Transverse colon (tissue), 4 donors: ENCODE measurements at regions not wholly inside any gene's neighbourhood (a gene's known extent, or its start where the extent isn't known, plus 50 kb on each side); places are given as distances from the start of the nearest gene placed in this dataset.

Experiments
- EP300 ChIP-seq: sonication (generic); formaldehyde crosslinking; IDR thresholded peaks from one replicate; pipeline ENCODE4 v1.6.1; 2017; ENCODE audit warnings: antibody characterized with exemption, low read depth
- POLR2A ChIP-seq: fragments of 450-650 bp; IDR thresholded peaks from one replicate; pipeline ENCODE4 v1.6.1; 2016; ENCODE audit warnings: antibody characterized with exemption, mild to moderate bottlenecking, moderate library complexity
- POLR2AphosphoS5 ChIP-seq, 3 donors: sonication (generic); formaldehyde crosslinking; IDR thresholded peaks; one replicate each; pipeline ENCODE4 v1.6.1; 2016; ENCODE audit warnings: antibody characterized with exemption in 3 of 3
- TF ChIP-seq, protein P1 (sequence below), 5 experiments: fragments of 200-600 bp in 3 of 5; fragments of 450-650 bp in 2 of 5; sonication (generic) in 3 of 5; IDR thresholded peaks; 1 replicate in 2 of 5; 2 replicates in 3 of 5; pipeline ENCODE4 v1.5.1; 2016 to 2017; ENCODE audit warnings: antibody characterized with exemption in 5 of 5, inconsistent platforms in 3 of 5, mild to moderate bottlenecking in 2 of 5, moderate library complexity in 1 of 5

DNA sequence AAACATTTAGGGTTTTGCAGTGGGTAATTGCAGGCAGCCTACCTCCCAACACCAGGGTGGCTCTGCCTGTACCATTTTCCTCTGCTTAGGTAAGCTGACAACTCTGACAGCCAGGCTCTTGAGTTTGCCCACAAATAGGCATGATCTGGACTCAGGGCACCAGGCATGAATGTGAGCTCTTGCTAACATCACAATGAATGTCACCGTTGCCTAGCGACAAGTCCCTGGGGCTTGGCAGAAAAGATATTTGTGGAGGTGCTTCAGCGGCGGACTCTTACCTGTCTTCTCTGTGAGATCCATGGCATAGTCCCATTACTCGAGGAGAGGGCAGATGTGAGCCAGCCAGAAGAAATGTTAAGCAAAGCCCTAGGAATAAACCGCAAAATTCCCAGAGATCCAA, 677.5 kb upstream of the TSPY4 start:
- TF ChIP-seq POLR2A = no peak
- TF ChIP-seq, protein P1, sequence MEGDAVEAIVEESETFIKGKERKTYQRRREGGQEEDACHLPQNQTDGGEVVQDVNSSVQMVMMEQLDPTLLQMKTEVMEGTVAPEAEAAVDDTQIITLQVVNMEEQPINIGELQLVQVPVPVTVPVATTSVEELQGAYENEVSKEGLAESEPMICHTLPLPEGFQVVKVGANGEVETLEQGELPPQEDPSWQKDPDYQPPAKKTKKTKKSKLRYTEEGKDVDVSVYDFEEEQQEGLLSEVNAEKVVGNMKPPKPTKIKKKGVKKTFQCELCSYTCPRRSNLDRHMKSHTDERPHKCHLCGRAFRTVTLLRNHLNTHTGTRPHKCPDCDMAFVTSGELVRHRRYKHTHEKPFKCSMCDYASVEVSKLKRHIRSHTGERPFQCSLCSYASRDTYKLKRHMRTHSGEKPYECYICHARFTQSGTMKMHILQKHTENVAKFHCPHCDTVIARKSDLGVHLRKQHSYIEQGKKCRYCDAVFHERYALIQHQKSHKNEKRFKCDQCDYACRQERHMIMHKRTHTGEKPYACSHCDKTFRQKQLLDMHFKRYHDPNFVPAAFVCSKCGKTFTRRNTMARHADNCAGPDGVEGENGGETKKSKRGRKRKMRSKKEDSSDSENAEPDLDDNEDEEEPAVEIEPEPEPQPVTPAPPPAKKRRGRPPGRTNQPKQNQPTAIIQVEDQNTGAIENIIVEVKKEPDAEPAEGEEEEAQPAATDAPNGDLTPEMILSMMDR (IDR thresholded peaks at IDR 0.05) = no peak
- no peak for TF ChIP-seq POLR2AphosphoS5 (IDR thresholded peaks at IDR 0.05)
- no peak for TF ChIP-seq EP300
